Activated naive CD8-positive, alpha-beta T cell (primary cell): ENCODE measurements at regions not wholly inside any gene's neighbourhood (a gene's known extent, or its start where the extent isn't known, plus 50 kb on each side); places are given as distances from the start of the nearest gene placed in this dataset.

ENCODE experiments used
- H3K27ac Mint-ChIP-seq: one replicate; pipeline ENCODE4 v1.8.0; 2021; ENCODE audit warnings: mixed read lengths
- H3K27me3 Mint-ChIP-seq: one replicate; pipeline ENCODE4 v1.8.0; 2021; ENCODE audit warnings: mixed read lengths
- H3K36me3 Mint-ChIP-seq: one replicate; pipeline ENCODE4 v1.8.0; 2021; ENCODE audit warnings: mixed read lengths
- H3K4me1 Mint-ChIP-seq: one replicate; pipeline ENCODE4 v1.8.0; 2021; ENCODE audit warnings: low read depth, mixed read lengths
- H3K4me3 Mint-ChIP-seq: one replicate; pipeline ENCODE4 v1.8.0; 2021; ENCODE audit warnings: mild to moderate bottlenecking, mixed read lengths
- H3K9me3 Mint-ChIP-seq: one replicate; pipeline ENCODE4 v1.8.0; 2021; ENCODE audit warnings: low read depth, mixed read lengths

DNA sequence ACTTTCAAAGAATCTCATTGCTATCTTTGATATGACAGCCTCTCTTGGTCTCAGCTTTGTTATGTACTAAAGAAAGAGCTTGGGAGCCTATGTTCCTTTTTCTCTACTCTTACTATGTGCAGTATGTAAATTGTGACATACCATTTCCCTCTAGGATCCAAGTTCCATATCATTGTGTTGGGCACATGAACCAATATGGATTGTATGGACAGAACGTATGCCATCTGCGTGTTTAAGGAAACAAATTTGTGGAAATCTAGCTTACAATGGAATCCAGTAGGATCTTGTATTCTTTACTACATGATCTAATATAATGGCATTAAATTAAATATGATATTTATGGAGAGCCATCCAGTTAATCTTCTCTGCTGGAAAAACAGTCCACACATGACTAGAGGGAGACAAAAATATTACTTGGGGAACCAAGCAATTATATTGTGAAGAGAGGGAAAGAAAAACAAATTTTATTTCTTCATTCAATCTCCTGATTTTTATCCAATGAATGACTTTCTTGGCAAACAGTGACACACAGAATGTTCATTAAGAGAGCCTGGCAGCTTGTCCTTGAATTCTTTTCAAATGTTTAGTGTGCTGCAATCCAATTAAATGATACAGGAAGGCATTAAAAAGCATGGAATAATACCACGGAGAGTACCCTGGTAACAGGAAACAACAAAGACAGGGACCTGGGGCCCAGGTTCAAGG, 106.5 kb upstream of the DAB1 start:
- peaks cover 12% of the 10 kb centered on the region for H3K9me3 Mint-ChIP-seq
- no peak overlapping the region for H3K4me3 Mint-ChIP-seq
- no peak overlapping the region for H3K27ac Mint-ChIP-seq
- H3K36me3 Mint-ChIP-seq = no peaks in the 10 kb centered on the region
- H3K4me1 Mint-ChIP-seq = no peaks in the 10 kb centered on the region
- no peaks in the 10 kb centered on the region for H3K27me3 Mint-ChIP-seq

GRCh38 chr1:57522575-57522974, 98.7 kb upstream of the DAB1 start:
- H3K27ac Mint-ChIP-seq = no peak overlapping the region
- no peak overlapping the region for H3K4me3 Mint-ChIP-seq
- H3K36me3 Mint-ChIP-seq = no peaks in the 10 kb centered on the region
- peaks cover 5% of the 10 kb centered on the region for H3K27me3 Mint-ChIP-seq
- H3K9me3 Mint-ChIP-seq = peaks cover 2% of the 10 kb centered on the region
- H3K4me1 Mint-ChIP-seq = no peaks in the 10 kb centered on the region

DNA sequence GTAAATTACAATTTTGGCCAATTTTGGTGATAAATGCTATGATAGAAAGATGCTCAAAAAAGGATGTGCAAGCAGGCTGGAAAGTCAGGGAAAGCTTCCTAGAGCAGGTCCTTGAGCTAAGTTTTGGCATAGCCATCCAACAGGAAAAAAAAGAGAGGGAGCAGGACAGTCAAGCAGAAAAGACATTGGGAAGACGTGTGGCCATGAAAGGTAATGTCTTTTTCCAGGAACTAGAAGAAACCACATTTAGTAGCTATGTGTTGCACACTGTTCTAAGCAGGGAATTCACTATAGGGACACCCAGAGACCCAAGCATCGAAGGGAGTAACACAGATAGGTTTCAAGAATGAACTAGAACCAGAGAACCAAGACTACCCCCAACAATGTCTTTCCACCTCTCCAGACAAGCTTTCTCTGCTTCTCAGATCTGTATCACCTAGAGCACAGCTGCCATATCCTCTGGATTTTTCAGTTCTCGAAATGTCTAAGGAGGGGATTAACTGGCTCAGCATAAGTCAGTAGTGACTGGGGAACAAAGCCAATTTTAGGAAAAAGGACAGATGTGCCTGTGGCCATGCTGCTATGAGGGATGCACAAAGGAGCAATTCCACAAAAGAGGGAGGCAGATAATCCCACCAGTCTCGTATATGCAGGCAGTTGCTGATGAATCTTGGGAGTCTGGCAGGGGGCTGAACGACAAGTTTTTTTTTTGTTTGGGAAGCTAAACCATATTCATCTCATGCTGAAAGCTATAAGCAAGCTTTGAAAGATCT, 97.1 kb upstream of the DAB1 start:
- no peaks in the 10 kb centered on the region for H3K4me1 Mint-ChIP-seq
- peaks cover 2% of the 10 kb centered on the region for H3K9me3 Mint-ChIP-seq
- H3K36me3 Mint-ChIP-seq = no peaks in the 10 kb centered on the region
- H3K4me3 Mint-ChIP-seq = no peak overlapping the region
- H3K27me3 Mint-ChIP-seq = peaks cover 5% of the 10 kb centered on the region
- no peak overlapping the region for H3K27ac Mint-ChIP-seq

DNA sequence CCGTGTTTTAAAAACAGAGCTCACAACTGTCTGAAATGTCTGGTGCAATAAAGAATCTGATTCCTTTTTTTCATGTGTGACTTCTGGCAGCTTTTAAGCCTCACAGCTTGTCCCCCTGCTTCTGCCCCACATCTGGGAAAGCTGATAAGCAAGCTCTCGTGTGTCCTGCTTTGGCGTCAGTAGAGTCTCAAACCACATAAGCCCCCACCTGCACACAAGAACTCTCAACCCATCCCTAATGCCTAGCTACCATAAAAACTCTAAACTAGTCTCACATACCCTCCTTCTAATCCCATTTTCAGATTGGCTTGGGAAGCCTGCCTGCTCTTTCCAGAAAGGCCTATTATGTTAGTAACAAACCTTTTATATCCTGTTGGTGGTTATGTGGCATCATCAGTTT, 94.6 kb upstream of the DAB1 start:
- Mint-ChIP-seq H3K27ac (no peak overlapping the region), H3K27me3 (peaks cover 7% of the 10 kb centered on the region), H3K9me3 (peaks cover 2% of the 10 kb centered on the region), H3K4me1 (no peaks in the 10 kb centered on the region), H3K36me3 (no peaks in the 10 kb centered on the region), H3K4me3 (no peak overlapping the region)

GRCh38 chr1:57517587-57518374, 93.9 kb upstream of the DAB1 start:
- Mint-ChIP-seq H3K4me1 (no peaks in the 10 kb centered on the region), H3K27me3 (peaks cover 9% of the 10 kb centered on the region), H3K27ac (no peak overlapping the region), H3K9me3 (peaks cover 2% of the 10 kb centered on the region), H3K36me3 (no peaks in the 10 kb centered on the region), H3K4me3 (no peak overlapping the region)

GRCh38 chr1:57512386-57512785, 88.5 kb upstream of the DAB1 start:
- no peaks in the 10 kb centered on the region for H3K4me1 Mint-ChIP-seq
- H3K27ac Mint-ChIP-seq = no peak overlapping the region

GRCh38 chr1:57506941-57507340, 83.1 kb upstream of the DAB1 start:
- Mint-ChIP-seq H3K27me3 (peaks cover 7% of the 10 kb centered on the region), H3K4me3 (no peak overlapping the region), H3K36me3 (no peaks in the 10 kb centered on the region), H3K27ac (no peak overlapping the region), H3K4me1 (no peaks in the 10 kb centered on the region), H3K9me3 (peaks cover 5% of the 10 kb centered on the region)

More at GRCh38 chr1:57512386-57512785, 88.5 kb upstream of the DAB1 start:
- H3K4me3 Mint-ChIP-seq = no peak overlapping the region
- H3K27me3 Mint-ChIP-seq = peaks cover 7% of the 10 kb centered on the region
- H3K9me3 Mint-ChIP-seq = no peaks in the 10 kb centered on the region
- H3K36me3 Mint-ChIP-seq = no peaks in the 10 kb centered on the region

DNA sequence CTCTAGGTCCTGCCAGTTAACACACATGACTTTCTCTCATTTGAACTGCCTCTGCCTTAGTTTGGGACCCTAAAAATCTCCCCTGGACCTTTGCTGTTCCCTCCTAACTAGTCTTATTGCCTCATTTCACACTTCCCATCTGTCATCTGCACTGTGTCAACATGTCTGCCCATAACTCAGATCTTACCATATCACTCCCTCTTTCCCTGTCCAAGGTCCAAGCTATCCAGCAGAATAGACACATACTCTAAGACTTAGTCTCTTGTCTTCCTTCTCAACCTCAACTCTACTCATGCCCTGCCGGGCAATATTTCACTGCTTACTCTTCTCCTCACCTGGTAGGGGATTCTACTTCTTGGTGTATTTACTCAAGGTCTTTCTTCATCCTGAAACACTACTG, 79.5 kb upstream of the DAB1 start:
- H3K4me1 Mint-ChIP-seq = no peaks in the 10 kb centered on the region

DNA sequence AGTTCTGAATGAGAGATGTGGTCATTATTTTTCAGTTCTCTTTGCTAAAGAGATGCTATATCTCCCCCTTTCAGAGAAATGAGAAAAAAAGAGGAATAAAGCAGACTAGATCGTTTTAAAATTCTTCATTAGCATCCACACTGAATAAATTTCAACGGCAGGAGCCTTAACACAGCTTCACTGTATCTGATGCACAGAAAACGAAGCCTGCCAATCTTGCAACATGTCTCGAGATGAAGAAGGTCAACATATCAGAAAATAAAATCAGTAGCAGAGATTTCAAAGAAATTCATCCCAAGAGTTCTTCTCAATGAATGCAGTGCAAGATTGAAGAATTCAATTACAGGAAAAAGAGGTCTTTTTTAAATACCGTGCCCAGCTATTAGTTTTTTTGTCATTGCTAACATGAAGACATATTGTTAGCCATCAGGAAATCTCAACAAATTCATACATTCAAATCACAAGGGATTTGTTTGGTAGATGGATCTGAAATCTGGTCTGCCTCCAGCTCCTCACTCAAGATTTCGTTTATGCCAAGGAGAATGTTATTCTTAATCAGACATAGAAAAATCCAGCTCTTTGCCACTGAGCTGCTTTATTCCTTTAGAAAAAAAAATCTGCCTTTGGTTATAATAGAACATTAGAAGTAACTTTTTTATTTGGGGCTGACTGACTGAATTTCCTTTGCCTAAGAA, 76.4 kb upstream of the DAB1 start:
- Mint-ChIP-seq H3K27me3 (peaks cover 10% of the 10 kb centered on the region), H3K4me1 (no peaks in the 10 kb centered on the region), H3K36me3 (no peaks in the 10 kb centered on the region), H3K27ac (no peak overlapping the region), H3K9me3 (peaks cover 12% of the 10 kb centered on the region), H3K4me3 (no peak overlapping the region)

More for the DNA sequence above, 79.5 kb upstream of the DAB1 start:
- Mint-ChIP-seq H3K9me3 (peaks cover 5% of the 10 kb centered on the region), H3K36me3 (no peaks in the 10 kb centered on the region), H3K27me3 (peaks cover 9% of the 10 kb centered on the region), H3K4me3 (no peak overlapping the region), H3K27ac (no peak overlapping the region)

DNA sequence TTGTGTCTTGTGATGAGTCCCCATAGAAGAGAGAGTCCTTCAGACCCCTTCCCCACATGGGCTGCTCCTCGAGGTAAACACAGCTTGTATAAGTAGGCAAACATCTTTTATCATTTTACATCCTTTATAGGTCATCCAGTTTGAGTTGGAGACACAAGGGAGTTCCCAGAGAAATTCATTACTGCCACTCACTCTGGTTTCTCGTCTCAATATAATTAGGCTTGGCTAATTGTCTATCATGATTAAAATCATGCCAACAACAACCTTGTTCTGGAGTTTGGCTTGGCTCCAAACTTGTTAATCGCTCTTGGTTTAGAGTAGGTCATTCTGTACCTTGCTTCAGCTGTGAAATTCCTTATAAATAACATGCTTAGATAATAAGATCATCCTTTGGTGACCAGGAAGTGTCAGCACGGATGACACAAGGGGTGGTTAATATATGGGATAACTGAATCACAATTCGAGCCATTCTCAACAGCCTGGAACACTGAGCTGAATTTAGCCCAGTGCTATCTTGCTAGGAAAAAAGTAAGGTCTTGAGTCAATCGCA, 70.7 kb upstream of the DAB1 start:
- Mint-ChIP-seq H3K27me3 (peaks cover 12% of the 10 kb centered on the region), H3K4me3 (no peak overlapping the region), H3K4me1 (no peaks in the 10 kb centered on the region), H3K9me3 (peaks cover 6% of the 10 kb centered on the region), H3K27ac (no peak overlapping the region), H3K36me3 (no peaks in the 10 kb centered on the region)

DNA sequence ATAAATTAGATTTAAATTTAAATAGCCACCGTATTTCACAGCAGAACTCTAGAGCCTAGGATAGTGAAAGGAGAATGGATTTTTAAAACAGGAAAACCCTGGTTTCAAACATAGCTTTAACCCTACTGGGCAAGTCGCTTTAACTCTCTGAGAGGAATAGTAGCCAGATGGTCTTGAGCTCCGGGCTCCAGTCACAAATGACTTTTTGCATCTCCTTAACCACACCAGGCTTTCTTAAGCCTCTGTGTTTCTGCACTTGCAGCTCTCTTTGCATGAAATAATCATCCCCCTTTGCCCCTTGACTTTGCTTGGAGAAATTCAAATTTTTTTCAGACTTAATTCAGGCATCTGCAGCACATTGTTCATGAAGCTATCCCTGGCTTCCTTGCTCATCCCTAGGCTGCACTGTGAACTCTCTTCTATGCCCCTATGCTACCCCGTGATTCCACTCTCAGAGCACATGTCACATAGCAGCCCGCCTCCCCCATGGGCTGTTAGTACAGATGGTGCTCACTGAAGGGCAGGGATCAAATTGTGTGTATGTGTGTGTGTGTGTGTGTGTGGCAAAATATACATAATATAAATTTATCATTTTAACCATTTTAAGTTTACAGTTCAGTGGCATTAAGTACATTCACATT, 68.8 kb upstream of the DAB1 start:
- Mint-ChIP-seq H3K36me3 (no peaks in the 10 kb centered on the region), H3K27ac (no peak overlapping the region), H3K4me3 (no peak overlapping the region), H3K9me3 (peaks cover 4% of the 10 kb centered on the region), H3K4me1 (no peaks in the 10 kb centered on the region), H3K27me3 (peaks cover 4% of the 10 kb centered on the region)

DNA sequence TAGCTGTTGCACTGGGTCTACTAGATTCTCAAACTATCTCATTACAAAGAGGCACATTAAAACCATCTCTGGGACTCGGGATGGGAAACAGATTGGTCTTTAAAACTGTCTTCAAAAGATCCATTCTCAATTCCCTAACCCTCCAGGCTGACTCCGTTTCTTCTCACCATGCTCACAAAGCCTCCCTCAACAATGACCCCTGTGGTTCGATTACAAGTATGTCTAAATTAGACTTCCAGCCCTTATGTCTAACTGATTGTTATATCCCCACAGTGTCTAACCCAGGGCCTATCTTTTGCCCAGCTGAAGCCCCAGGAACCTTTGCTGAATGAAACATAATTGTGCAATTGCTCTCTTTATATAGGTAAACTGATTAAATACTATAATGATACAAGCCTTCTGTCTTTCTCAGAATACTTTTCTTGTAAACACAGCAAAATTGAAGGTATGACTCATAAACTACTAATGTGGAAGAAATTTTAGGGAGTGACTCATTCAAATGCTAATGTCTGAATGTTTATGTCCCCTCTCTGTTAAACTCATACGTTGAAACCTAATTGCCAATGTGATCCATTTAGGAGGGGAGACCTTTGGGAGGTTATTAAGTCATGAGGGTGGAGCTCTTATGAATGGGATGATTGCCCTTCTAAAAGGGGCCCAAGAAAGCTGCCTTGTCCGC, 65.6 kb upstream of the DAB1 start:
- no peaks in the 10 kb centered on the region for H3K4me1 Mint-ChIP-seq
- H3K9me3 Mint-ChIP-seq = no peaks in the 10 kb centered on the region
- no peak overlapping the region for H3K4me3 Mint-ChIP-seq
- H3K36me3 Mint-ChIP-seq = no peaks in the 10 kb centered on the region
- H3K27ac Mint-ChIP-seq = no peak overlapping the region
- peaks cover 3% of the 10 kb centered on the region for H3K27me3 Mint-ChIP-seq

- Mint-ChIP-seq H3K27ac (no peak overlapping the region), H3K4me3 (no peak overlapping the region), H3K4me1 (no peaks in the 10 kb centered on the region), H3K9me3 (no peaks in the 10 kb centered on the region), H3K27me3 (no peaks in the 10 kb centered on the region), H3K36me3 (no peaks in the 10 kb centered on the region)
Measured at GRCh38 chr1:57485643-57486042, 61.8 kb upstream of the DAB1 start.

DNA sequence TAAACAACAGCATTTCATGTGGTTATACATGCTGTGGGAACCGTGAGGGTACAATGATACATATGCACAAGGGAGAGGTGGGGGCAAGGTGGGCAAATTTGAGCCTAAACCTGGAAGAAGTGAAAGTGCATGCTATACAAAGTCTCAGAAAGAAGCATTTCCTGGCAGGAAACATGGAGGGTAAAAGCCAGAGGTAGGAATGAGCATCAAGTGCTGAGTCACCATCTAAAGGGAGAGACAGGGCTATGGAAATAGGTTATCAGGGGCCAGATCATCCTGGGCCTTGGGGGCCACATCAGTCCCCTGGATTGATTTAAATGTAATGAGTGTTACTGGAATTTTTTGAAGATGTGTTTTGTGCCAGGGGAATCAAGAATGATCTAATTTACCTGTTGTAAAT, 60.1 kb upstream of the DAB1 start:
- H3K27ac Mint-ChIP-seq = no peak overlapping the region
- H3K9me3 Mint-ChIP-seq = no peaks in the 10 kb centered on the region
- no peaks in the 10 kb centered on the region for H3K4me1 Mint-ChIP-seq
- peaks cover 2% of the 10 kb centered on the region for H3K27me3 Mint-ChIP-seq
- H3K36me3 Mint-ChIP-seq = no peaks in the 10 kb centered on the region
- H3K4me3 Mint-ChIP-seq = no peak overlapping the region
